ENCODE measurements at regions not wholly inside any gene's neighbourhood (a gene's known extent, or its start where the extent isn't known, plus 50 kb on each side); places are given as distances from the start of the nearest gene placed in this dataset.

GRCh38 chr6:16836144-16836981 is 75.1 kb upstream of the ATXN1 start:
- H2BK12ac ChIP-seq (ENCODE audit: insufficient read length, low read depth, low read length) = no peak overlapping the region
- peaks cover 8 to 10% of the 10 kb centered on the region in 2 experiments for H3K4me1 Mint-ChIP-seq
- no peaks in the 10 kb centered on the region for H3K27me3 Mint-ChIP-seq (ENCODE audit: low read depth)
- no CpG with 5 or more reads among the region's 9 CpGs for WGBS (ENCODE audit: extremely low coverage, insufficient read length, low lambda C conversion rate)
- H3K36me3 Mint-ChIP-seq (ENCODE audit: insufficient read depth in 1 of 3, low read depth in 3 of 3) = no peaks in the 10 kb centered on the region
- no peak overlapping the region for H3K4me3 Mint-ChIP-seq
- H3K23ac ChIP-seq (ENCODE audit: insufficient read length, low read depth, low read length) = no peak overlapping the region
- H3K4ac ChIP-seq (ENCODE audit: low read depth, low read length) = no peak overlapping the region
- H2AFZ ChIP-seq (ENCODE audit: low read length) = no peak overlapping the region
- DNase-seq = no peak
- H3K4me2 ChIP-seq (ENCODE audit: insufficient read depth, insufficient read length, low read length) = no peak overlapping the region
- H3K18ac ChIP-seq (ENCODE audit: insufficient read length, low read depth, low read length) = no peak overlapping the region
- no peaks in the 10 kb centered on the region for H3K23me2 ChIP-seq (ENCODE audit: insufficient read length, low read depth, low read length, poor library complexity, severe bottlenecking)
- no peaks in the 10 kb centered on the region for H3K27me3 ChIP-seq (ENCODE audit: insufficient read depth, low read length)
- no peaks in the 10 kb centered on the region for H4K20me1 ChIP-seq (ENCODE audit: control insufficient read depth, insufficient read depth, insufficient read length)
- no peak overlapping the region for H2AK5ac ChIP-seq (ENCODE audit: insufficient read length, low read length)
- peaks cover 3% of the 10 kb centered on the region; the same call in 1 of the 2 replicates for H3K4me1 ChIP-seq (ENCODE audit: insufficient read depth, low read length)
- H4K5ac ChIP-seq (ENCODE audit: insufficient read length, low read depth, low read length) = no peak overlapping the region
- no peaks in the 10 kb centered on the region for H3K9me3 Mint-ChIP-seq
- no peak overlapping the region for H4K8ac ChIP-seq (replicated peaks; ENCODE audit: insufficient read length, low read depth, low read length)
- no peak overlapping the region for H3K56ac ChIP-seq (ENCODE audit: insufficient read length, low read depth, low read length)
- no peak overlapping the region for H3K27ac ChIP-seq (ENCODE audit: insufficient read length, low read depth, low read length)
- no peak for TF ChIP-seq CTCF (conservative IDR thresholded peaks at IDR 0.05)
- H2BK20ac ChIP-seq (ENCODE audit: low read depth, low read length, poor library complexity, severe bottlenecking) = no peak overlapping the region
- no peak overlapping the region for H2BK120ac ChIP-seq (ENCODE audit: low read depth, low read length, poor library complexity, severe bottlenecking)
- H3K79me1 ChIP-seq (ENCODE audit: insufficient read depth, low read depth, low read length, poor library complexity, severe bottlenecking) = no peaks in the 10 kb centered on the region
- no peaks in the 10 kb centered on the region for H3K79me2 ChIP-seq (ENCODE audit: insufficient read depth, low read length)
- H3K27ac Mint-ChIP-seq = no peak overlapping the region
- no peaks in the 10 kb centered on the region for H3K9me3 ChIP-seq (ENCODE audit: control insufficient read depth, low read depth, low read length)
- no peak overlapping the region for H3K14ac ChIP-seq (ENCODE audit: insufficient read depth, low read length)
- H2BK15ac ChIP-seq (ENCODE audit: low read depth, low read length) = no peak overlapping the region
- no peak overlapping the region for H2BK5ac ChIP-seq (ENCODE audit: insufficient read length, low read length)
- H3K9ac ChIP-seq (ENCODE audit: extremely low read depth, insufficient read length, low read length) = no peak overlapping the region
- no peak overlapping the region for H3T11ph ChIP-seq (ENCODE audit: low read length)
- H4K91ac ChIP-seq (ENCODE audit: insufficient read length, low read depth, low read length) = no peak overlapping the region
